GM23338 (cell line): ENCODE measurements at regions not wholly inside any gene's neighbourhood (a gene's known extent, or its start where the extent isn't known, plus 50 kb on each side); places are given as distances from the start of the nearest gene placed in this dataset.

Experiments
- ATAC-seq: fragments of 200-7000 bp; cut with Tn5 transposase; 3 replicates; pipeline ENCODE4 v1.9.1; 2020
- DNase-seq: peaks from one replicate; pipeline ENCODE4 v3.0.0-alpha.2; 2015; ENCODE audit warnings: low spot score
- H2AFZ ChIP-seq: fragments of 200-600 bp; sonication (generic); 2 replicates; pipeline ENCODE4 v1.8.0; 2016; ENCODE audit warnings: antibody characterized with exemption, mild to moderate bottlenecking, moderate library complexity
- H3F3A ChIP-seq: fragments of 200-600 bp; sonication (generic); replicated peaks from 2 replicates; pipeline ENCODE4 v1.8.0; 2017; ENCODE audit warnings: antibody characterized with exemption, mixed run types, low read depth
- H3K27ac ChIP-seq: fragments of 200-600 bp; sonication (generic); 2 replicates; pipeline ENCODE4 v1.6.1; 2016; ENCODE audit warnings: low read depth
- H3K27me3 ChIP-seq: fragments of 200-600 bp; sonication (generic); 2 replicates; pipeline ENCODE4 v1.8.0; 2016; ENCODE audit warnings: mild to moderate bottlenecking, mixed run types, moderate library complexity; ENCODE audit not compliant: insufficient read depth
- H3K36me3 ChIP-seq: fragments of 200-600 bp; sonication (generic); 2 replicates; pipeline ENCODE4 v1.8.0; 2016; ENCODE audit warnings: mild to moderate bottlenecking; ENCODE audit not compliant: insufficient read depth
- H3K4me1 ChIP-seq: fragments of 200-600 bp; sonication (generic); 2 replicates; pipeline ENCODE4 v1.8.0; 2016; ENCODE audit warnings: mild to moderate bottlenecking, moderate library complexity; ENCODE audit not compliant: insufficient read depth
- H3K4me2 ChIP-seq: fragments of 200-600 bp; sonication (generic); 2 replicates; pipeline ENCODE4 v1.7.1; 2017; ENCODE audit warnings: mixed run types
- H3K4me3 ChIP-seq: fragments of 200-600 bp; sonication (generic); 2 replicates; pipeline ENCODE4 v1.6.1; 2016; ENCODE audit warnings: mixed run types
- H3K79me2 ChIP-seq: fragments of 200-600 bp; sonication (generic); replicated peaks from 2 replicates; pipeline ENCODE4 v1.8.0; 2017; ENCODE audit warnings: mild to moderate bottlenecking; ENCODE audit not compliant: insufficient read depth
- H3K9me2 ChIP-seq: fragments of 200-600 bp; sonication (generic); 2 replicates; pipeline ENCODE4 v1.8.0; 2017; ENCODE audit not compliant: insufficient read depth
- H4K20me1 ChIP-seq: fragments of 200-600 bp; sonication (generic); replicated peaks from 2 replicates; pipeline ENCODE4 v1.8.0; 2017; ENCODE audit warnings: mild to moderate bottlenecking; ENCODE audit not compliant: insufficient read depth
- H3K27ac Mint-ChIP-seq: 2 replicates; pipeline ENCODE4 v1.8.0; 2020; ENCODE audit warnings: inconsistent platforms, mild to moderate bottlenecking, moderate library complexity, mixed read lengths
- H3K27me3 Mint-ChIP-seq: 3 replicates; pipeline ENCODE4 v1.8.0; 2022; ENCODE audit warnings: low read depth, mild to moderate bottlenecking, moderate library complexity, mixed read lengths, inconsistent platforms; ENCODE audit not compliant: insufficient read depth, poor library complexity
- H3K36me3 Mint-ChIP-seq: 3 replicates; pipeline ENCODE4 v1.8.0; 2021; ENCODE audit warnings: low read depth, mild to moderate bottlenecking, inconsistent platforms, moderate library complexity, mixed read lengths
- H3K4me1 Mint-ChIP-seq: 3 replicates; pipeline ENCODE4 v1.8.0; 2020; ENCODE audit warnings: mild to moderate bottlenecking, inconsistent platforms, mixed read lengths
- H3K4me3 Mint-ChIP-seq: 3 replicates; pipeline ENCODE4 v1.8.0; 2021; ENCODE audit warnings: moderate library complexity, mild to moderate bottlenecking, inconsistent platforms, mixed read lengths
- H3K9me3 Mint-ChIP-seq: 3 replicates; pipeline ENCODE4 v1.8.0; 2020; ENCODE audit warnings: moderate library complexity, mild to moderate bottlenecking, inconsistent platforms, mixed read lengths
- CREB1 ChIP-seq: fragments of 250-450 bp; sonication (Bioruptor Pico); IDR thresholded peaks from 2 replicates; pipeline ENCODE4 v1.5.0; 2020; ENCODE audit warnings: low read depth, mild to moderate bottlenecking, moderate library complexity
- EZH2 ChIP-seq: fragments of 200-600 bp; sonication (generic); IDR thresholded peaks from one replicate; pipeline ENCODE4 v1.8.0; 2017; ENCODE audit warnings: antibody characterized with exemption, mild to moderate bottlenecking, low read depth; ENCODE audit not compliant: unreplicated experiment
- EZH2phosphoT487 ChIP-seq: fragments of 200-600 bp; sonication (generic); IDR thresholded peaks from one replicate; pipeline ENCODE4 v1.8.1; 2018; ENCODE audit warnings: antibody characterized with exemption; ENCODE audit not compliant: unreplicated experiment
- JUNB ChIP-seq: IDR thresholded peaks from one replicate; pipeline ENCODE4 v1.6.1; 2016; ENCODE audit warnings: antibody characterized with exemption; ENCODE audit not compliant: unreplicated experiment
- POLR2AphosphoS5 ChIP-seq: IDR thresholded peaks from 2 replicates; pipeline ENCODE4 v1.6.1; 2016; ENCODE audit warnings: antibody characterized with exemption, low read depth
- STAT1 ChIP-seq: IDR thresholded peaks from one replicate; pipeline ENCODE4 v1.6.1; 2016; ENCODE audit warnings: antibody characterized with exemption; ENCODE audit not compliant: unreplicated experiment
- ZNF114 ChIP-seq: fragments of 250-450 bp; sonication (Bioruptor Pico); IDR thresholded peaks from 2 replicates; pipeline ENCODE4 v1.5.0; 2020; ENCODE audit warnings: mild to moderate bottlenecking, moderate library complexity
- ZNF331 ChIP-seq: fragments of 250-450 bp; sonication (Bioruptor Pico); IDR thresholded peaks from 2 replicates; pipeline ENCODE4 v1.5.0; 2020; ENCODE audit warnings: low read depth, mild to moderate bottlenecking, moderate library complexity
- TF ChIP-seq, protein P1 (sequence below): IDR thresholded peaks from one replicate; pipeline ENCODE4 v1.6.1; 2018; ENCODE audit warnings: antibody characterized with exemption; ENCODE audit not compliant: unreplicated experiment
- TF ChIP-seq, protein P2 (sequence below), 2 experiments: fragments of 200-600 bp in 1 of 2; sonication (generic) in 1 of 2; conservative IDR thresholded peaks; 2 replicates each; pipeline versions ENCODE4 v1.5.1 to v1.6.1; 2016 to 2017; ENCODE audit warnings: antibody characterized with exemption in 2 of 2, low read depth in 2 of 2, mild to moderate bottlenecking in 2 of 2, moderate library complexity in 1 of 2
- TF ChIP-seq, protein P3 (sequence below): IDR thresholded peaks from 2 replicates; pipeline ENCODE4 v1.6.1; 2016; ENCODE audit warnings: antibody characterized with exemption

GRCh38 chr2:5229574-5229973 lies 462.6 kb upstream of the SOX11 start:
- no peaks in the 10 kb centered on the region for H4K20me1 ChIP-seq
- no peak overlapping the region for H3K4me2 ChIP-seq
- no peaks in the 10 kb centered on the region for H3K4me1 ChIP-seq
- no peaks in the 10 kb centered on the region for H3K27me3 ChIP-seq
- Mint-ChIP-seq H3K4me3 (no peak overlapping the region), H3K4me1 (no peaks in the 10 kb centered on the region), H3K27me3 (no peaks in the 10 kb centered on the region), H3K9me3 (peaks cover 63% of the 10 kb centered on the region), H3K27ac (no peak overlapping the region), H3K36me3 (no peaks in the 10 kb centered on the region)
- H3K4me3 ChIP-seq = no peak overlapping the region
- H2AFZ ChIP-seq = no peak overlapping the region
- H3K9me2 ChIP-seq = no peaks in the 10 kb centered on the region
- H3K79me2 ChIP-seq = no peaks in the 10 kb centered on the region
- ATAC-seq (no peak), DNase-seq (no peak)
- H3K27ac ChIP-seq = no peak overlapping the region
- H3F3A ChIP-seq = no peaks in the 10 kb centered on the region
- no peak for TF ChIP-seq EZH2
- H3K36me3 ChIP-seq = no peaks in the 10 kb centered on the region

DNA sequence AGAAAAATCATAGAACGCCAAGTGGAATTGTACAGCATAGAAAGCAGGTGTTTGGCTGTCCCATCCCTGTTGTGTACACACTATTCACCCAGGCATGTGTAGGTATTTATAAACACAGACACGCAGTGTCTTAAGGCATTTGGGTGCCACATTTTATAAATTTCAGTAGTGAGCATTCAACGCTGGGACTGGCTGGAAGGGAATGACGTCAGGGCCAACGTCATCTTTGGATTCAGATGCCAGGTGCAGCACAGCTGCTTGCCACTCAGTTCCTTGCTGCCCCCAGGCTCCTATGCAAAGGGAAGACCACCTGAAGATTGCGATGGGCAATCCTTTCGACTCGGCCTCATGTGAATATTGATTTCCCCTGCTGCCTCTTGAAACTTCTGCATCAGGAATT lies 461.7 kb upstream of the SOX11 start:
- Histone ChIP-seq H3F3A (no peaks in the 10 kb centered on the region), H3K9me2 (no peaks in the 10 kb centered on the region), H4K20me1 (no peaks in the 10 kb centered on the region), H3K79me2 (no peaks in the 10 kb centered on the region), H3K4me1 (no peaks in the 10 kb centered on the region), H3K4me2 (no peak overlapping the region), H2AFZ (no peak overlapping the region), H3K4me3 (no peak overlapping the region), H3K36me3 (no peaks in the 10 kb centered on the region), H3K27me3 (no peaks in the 10 kb centered on the region), H3K27ac (no peak overlapping the region)
- ATAC-seq (no peak), DNase-seq (no peak)
- no peak overlapping the region for H3K4me3 Mint-ChIP-seq
- no peaks in the 10 kb centered on the region for H3K4me1 Mint-ChIP-seq
- H3K36me3 Mint-ChIP-seq = no peaks in the 10 kb centered on the region
- no peaks in the 10 kb centered on the region for H3K27me3 Mint-ChIP-seq
- H3K9me3 Mint-ChIP-seq = peaks cover 62% of the 10 kb centered on the region
- H3K27ac Mint-ChIP-seq = no peak overlapping the region
- TF ChIP-seq JUNB (no peak), CREB1 (no peak), ZNF114 (CRISPR knock-in tag) (no peak), POLR2AphosphoS5 (no peak), EZH2phosphoT487 (no peak), EZH2 (no peak), STAT1 (no peak), ZNF331 (CRISPR knock-in tag) (no peak)
- TF ChIP-seq, protein P1, sequence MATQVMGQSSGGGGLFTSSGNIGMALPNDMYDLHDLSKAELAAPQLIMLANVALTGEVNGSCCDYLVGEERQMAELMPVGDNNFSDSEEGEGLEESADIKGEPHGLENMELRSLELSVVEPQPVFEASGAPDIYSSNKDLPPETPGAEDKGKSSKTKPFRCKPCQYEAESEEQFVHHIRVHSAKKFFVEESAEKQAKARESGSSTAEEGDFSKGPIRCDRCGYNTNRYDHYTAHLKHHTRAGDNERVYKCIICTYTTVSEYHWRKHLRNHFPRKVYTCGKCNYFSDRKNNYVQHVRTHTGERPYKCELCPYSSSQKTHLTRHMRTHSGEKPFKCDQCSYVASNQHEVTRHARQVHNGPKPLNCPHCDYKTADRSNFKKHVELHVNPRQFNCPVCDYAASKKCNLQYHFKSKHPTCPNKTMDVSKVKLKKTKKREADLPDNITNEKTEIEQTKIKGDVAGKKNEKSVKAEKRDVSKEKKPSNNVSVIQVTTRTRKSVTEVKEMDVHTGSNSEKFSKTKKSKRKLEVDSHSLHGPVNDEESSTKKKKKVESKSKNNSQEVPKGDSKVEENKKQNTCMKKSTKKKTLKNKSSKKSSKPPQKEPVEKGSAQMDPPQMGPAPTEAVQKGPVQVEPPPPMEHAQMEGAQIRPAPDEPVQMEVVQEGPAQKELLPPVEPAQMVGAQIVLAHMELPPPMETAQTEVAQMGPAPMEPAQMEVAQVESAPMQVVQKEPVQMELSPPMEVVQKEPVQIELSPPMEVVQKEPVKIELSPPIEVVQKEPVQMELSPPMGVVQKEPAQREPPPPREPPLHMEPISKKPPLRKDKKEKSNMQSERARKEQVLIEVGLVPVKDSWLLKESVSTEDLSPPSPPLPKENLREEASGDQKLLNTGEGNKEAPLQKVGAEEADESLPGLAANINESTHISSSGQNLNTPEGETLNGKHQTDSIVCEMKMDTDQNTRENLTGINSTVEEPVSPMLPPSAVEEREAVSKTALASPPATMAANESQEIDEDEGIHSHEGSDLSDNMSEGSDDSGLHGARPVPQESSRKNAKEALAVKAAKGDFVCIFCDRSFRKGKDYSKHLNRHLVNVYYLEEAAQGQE = no peak
- TF ChIP-seq, protein P2, sequence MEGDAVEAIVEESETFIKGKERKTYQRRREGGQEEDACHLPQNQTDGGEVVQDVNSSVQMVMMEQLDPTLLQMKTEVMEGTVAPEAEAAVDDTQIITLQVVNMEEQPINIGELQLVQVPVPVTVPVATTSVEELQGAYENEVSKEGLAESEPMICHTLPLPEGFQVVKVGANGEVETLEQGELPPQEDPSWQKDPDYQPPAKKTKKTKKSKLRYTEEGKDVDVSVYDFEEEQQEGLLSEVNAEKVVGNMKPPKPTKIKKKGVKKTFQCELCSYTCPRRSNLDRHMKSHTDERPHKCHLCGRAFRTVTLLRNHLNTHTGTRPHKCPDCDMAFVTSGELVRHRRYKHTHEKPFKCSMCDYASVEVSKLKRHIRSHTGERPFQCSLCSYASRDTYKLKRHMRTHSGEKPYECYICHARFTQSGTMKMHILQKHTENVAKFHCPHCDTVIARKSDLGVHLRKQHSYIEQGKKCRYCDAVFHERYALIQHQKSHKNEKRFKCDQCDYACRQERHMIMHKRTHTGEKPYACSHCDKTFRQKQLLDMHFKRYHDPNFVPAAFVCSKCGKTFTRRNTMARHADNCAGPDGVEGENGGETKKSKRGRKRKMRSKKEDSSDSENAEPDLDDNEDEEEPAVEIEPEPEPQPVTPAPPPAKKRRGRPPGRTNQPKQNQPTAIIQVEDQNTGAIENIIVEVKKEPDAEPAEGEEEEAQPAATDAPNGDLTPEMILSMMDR (conservative IDR thresholded peaks at IDR 0.05; ENCODE audit: low read depth in 2 of 2) = no peak
- TF ChIP-seq, protein P3, sequence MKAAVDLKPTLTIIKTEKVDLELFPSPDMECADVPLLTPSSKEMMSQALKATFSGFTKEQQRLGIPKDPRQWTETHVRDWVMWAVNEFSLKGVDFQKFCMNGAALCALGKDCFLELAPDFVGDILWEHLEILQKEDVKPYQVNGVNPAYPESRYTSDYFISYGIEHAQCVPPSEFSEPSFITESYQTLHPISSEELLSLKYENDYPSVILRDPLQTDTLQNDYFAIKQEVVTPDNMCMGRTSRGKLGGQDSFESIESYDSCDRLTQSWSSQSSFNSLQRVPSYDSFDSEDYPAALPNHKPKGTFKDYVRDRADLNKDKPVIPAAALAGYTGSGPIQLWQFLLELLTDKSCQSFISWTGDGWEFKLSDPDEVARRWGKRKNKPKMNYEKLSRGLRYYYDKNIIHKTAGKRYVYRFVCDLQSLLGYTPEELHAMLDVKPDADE = no peak
